ENCODE measurements at regions not wholly inside any gene's neighbourhood (a gene's known extent, or its start where the extent isn't known, plus 50 kb on each side); places are given as distances from the start of the nearest gene placed in this dataset.

DNA sequence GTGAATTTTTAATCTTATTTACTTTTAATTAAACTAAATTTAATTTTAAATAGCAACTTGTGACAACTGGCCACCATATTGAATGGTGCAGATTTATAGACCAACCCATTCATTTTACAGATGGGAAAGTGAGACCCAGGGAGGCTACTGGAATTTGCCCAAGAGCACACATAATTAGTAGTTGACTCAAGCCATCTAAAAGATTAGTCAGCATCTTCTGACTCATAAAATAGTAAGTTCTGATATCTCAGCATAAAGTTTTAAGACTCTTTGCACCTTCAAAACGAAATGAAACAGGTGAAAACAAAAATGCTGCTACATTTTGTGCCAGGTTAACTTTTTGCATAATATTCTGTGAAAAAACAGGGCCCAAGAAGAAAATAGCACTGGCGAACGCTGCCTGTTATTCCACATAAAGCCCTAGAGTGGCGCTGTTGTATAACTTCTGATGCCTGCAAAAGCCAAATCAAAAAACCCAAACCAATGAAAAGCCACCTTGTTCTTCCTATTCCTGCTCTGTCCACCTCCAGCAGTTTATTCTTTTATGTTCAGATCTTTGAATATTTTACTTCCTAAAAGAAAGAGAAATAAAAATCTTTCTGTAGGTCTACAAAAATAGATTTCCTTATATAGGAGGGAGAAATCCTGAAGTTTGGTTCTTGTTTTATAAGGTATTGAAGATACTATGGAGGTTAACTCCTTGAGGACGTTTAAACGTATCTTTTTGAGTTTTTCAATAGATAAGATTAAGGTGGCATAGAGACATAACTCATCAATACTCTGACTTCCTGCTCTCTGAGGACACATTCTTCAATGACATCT is 62.8 kb downstream of the OTOL1 start:
- DNase-seq (ENCODE audit: extremely low read depth, insufficient read length) = no peak
- Histone ChIP-seq H3K27me3 (replicated peaks; ENCODE audit: control insufficient read depth, insufficient read depth, low read length) (no peaks in the 10 kb centered on the region), H3K4me3 (replicated peaks; ENCODE audit: low read depth, low read length) (no peak overlapping the region), H3K36me3 (ENCODE audit: control insufficient read depth, insufficient read depth, low read length) (no peaks in the 10 kb centered on the region)
- TF ChIP-seq, protein P1, sequence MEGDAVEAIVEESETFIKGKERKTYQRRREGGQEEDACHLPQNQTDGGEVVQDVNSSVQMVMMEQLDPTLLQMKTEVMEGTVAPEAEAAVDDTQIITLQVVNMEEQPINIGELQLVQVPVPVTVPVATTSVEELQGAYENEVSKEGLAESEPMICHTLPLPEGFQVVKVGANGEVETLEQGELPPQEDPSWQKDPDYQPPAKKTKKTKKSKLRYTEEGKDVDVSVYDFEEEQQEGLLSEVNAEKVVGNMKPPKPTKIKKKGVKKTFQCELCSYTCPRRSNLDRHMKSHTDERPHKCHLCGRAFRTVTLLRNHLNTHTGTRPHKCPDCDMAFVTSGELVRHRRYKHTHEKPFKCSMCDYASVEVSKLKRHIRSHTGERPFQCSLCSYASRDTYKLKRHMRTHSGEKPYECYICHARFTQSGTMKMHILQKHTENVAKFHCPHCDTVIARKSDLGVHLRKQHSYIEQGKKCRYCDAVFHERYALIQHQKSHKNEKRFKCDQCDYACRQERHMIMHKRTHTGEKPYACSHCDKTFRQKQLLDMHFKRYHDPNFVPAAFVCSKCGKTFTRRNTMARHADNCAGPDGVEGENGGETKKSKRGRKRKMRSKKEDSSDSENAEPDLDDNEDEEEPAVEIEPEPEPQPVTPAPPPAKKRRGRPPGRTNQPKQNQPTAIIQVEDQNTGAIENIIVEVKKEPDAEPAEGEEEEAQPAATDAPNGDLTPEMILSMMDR (IDR thresholded peaks at IDR 0.05; ENCODE audit: insufficient read depth, low read length, poor library complexity, severe bottlenecking) = peak; percentile 83

DNA sequence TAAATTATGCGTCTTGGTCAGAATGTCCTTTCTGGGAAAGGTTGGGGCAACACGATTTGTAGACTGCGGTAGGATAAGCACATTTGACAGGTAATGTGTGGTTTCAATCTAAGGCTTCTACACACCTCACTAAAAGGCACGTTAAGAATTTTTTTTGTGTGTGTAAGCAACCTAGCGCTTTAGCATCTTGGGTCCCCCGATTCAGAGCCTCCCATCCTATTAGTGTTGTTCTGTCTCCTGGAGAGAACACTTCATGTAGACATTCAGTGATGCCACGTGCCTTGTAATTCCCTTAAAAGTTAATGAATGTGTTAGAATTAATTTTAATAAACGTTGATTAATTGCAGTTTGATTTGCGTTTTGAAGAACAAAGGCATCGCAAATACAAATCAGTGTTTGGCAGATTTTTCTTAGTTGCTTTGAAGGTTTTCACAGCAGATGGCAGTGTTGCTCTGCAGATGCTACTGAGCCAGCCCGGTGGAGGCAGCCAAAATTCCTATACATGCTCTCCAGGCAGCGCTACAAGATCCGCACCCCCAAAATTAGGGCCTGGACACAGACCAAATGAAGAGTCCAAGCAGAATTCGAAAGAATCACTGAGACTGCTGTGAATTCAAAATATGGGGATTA is 63.5 kb downstream of the OTOL1 start:
- Histone ChIP-seq H3K4me3 (replicated peaks; ENCODE audit: low read depth, low read length) (no peak overlapping the region), H3K36me3 (ENCODE audit: control insufficient read depth, insufficient read depth, low read length) (no peaks in the 10 kb centered on the region), H3K27me3 (replicated peaks; ENCODE audit: control insufficient read depth, insufficient read depth, low read length) (no peaks in the 10 kb centered on the region)
- TF ChIP-seq, protein P1 (IDR thresholded peaks at IDR 0.05; ENCODE audit: insufficient read depth, low read length, poor library complexity, severe bottlenecking) = peak; percentile 43
- DNase-seq (ENCODE audit: extremely low read depth, insufficient read length) = no peak

DNA sequence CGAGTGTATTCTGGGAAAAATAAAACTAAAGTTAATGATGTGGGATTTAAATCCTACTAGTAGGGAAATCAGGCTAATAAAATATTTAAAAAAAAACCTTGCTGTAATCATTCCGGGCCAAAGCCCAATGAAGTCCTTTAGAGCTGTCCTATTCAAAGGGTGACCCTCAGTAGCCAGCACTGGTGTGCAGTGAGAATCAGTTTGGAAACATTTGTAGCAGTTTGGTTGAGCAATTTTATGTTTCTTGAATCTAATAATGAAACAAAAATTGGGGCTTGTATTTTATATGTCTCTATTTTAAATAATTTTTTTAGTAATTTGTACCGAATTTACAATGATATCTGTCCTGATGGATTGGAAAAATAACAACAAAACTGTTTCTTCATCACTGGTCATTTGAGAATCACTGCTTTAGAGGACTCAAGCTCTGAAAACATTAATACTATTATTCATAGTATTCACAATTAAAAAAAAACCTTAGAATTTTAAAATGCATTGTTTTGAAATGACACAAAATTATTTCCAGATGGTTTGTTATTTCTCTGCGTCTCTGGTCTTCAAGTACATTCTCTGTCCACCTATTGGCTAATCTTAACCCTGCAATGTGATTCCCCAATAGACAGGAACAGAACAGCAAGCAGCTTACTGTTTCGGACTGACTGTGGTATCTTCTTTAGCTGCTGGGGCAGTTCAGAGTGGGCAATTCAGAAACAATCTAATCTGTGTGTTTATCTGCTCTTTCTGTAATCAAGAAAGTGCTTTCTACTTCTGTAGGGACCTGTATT is 71.2 kb downstream of the OTOL1 start:
- no peak for DNase-seq (ENCODE audit: extremely low read depth, insufficient read length)
- Histone ChIP-seq H3K4me3 (replicated peaks; ENCODE audit: low read depth, low read length) (no peak overlapping the region), H3K36me3 (ENCODE audit: control insufficient read depth, insufficient read depth, low read length) (no peaks in the 10 kb centered on the region), H3K27me3 (replicated peaks; ENCODE audit: control insufficient read depth, insufficient read depth, low read length) (no peaks in the 10 kb centered on the region)
- TF ChIP-seq, protein P1 (IDR thresholded peaks at IDR 0.05; ENCODE audit: insufficient read depth, low read length, poor library complexity, severe bottlenecking) = no peak

DNA sequence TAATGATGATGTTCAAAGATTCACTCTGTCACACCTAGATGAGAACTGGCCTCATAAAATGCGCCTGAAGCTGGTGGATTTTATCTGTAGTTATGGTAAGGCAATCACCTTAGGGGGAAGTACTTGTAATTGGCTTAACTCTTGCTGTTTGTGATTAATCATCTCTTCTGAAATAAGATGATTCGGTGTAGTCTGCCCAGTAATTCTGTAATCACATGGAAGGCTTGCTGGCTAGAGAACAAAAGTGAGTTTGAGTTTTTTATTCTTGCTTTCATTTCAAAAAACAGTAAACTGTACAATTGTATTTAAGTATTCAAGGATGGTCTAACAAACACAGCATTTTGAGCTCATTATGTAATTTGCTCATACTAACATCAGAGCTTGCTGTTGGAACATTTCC is 72.1 kb downstream of the OTOL1 start:
- no peak for DNase-seq (ENCODE audit: extremely low read depth, insufficient read length)
- Histone ChIP-seq H3K36me3 (ENCODE audit: control insufficient read depth, insufficient read depth, low read length) (no peaks in the 10 kb centered on the region), H3K27me3 (replicated peaks; ENCODE audit: control insufficient read depth, insufficient read depth, low read length) (no peaks in the 10 kb centered on the region), H3K4me3 (replicated peaks; ENCODE audit: low read depth, low read length) (no peak overlapping the region)
- TF ChIP-seq, protein P1 (IDR thresholded peaks at IDR 0.05; ENCODE audit: insufficient read depth, low read length, poor library complexity, severe bottlenecking) = no peak

DNA sequence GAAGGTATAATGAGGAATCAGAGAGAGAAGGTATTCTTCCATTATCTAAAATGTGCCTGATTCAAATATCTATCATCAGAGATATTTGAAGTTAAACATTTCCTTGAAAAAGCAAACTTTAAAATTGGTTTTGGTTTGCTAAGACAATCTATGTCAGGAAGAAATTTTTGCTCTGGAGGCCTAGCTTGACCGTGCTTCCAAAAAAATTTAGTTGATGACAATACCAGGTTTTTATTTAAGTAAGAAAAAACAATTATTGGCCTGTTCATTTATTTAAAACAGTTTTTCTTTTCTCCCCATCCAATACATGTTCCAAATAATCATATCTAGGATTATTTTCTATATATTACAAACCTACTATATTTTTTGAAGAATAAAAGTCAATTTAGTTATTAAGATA is 75.3 kb downstream of the OTOL1 start:
- H3K27me3 ChIP-seq (replicated peaks; ENCODE audit: control insufficient read depth, insufficient read depth, low read length) = no peaks in the 10 kb centered on the region
- TF ChIP-seq, protein P1 (IDR thresholded peaks at IDR 0.05; ENCODE audit: insufficient read depth, low read length, poor library complexity, severe bottlenecking) = no peak
- no peaks in the 10 kb centered on the region for H3K36me3 ChIP-seq (ENCODE audit: control insufficient read depth, insufficient read depth, low read length)
- no peak for DNase-seq (ENCODE audit: extremely low read depth, insufficient read length)
- H3K4me3 ChIP-seq (replicated peaks; ENCODE audit: low read depth, low read length) = no peak overlapping the region
